Keratinocyte (primary cell): ENCODE measurements at regions not wholly inside any gene's neighbourhood (a gene's known extent, or its start where the extent isn't known, plus 50 kb on each side); places are given as distances from the start of the nearest gene placed in this dataset.

Experiments
- DNase-seq: peaks from one replicate; pipeline ENCODE4 v3.0.0-alpha.2; 2011; ENCODE audit warnings: low read depth, missing footprints, low spot score
- FAIRE-seq: peaks from 2 replicates; lab custom pipeline; 2011; peaks lifted over from hg19 to GRCh38; lab: Jason Lieb, UNC
- H2AFZ ChIP-seq: 2 replicates; pipeline ENCODE4 v1.6.0; 2012; ENCODE audit warnings: low read length, control low read depth, inconsistent platforms; ENCODE audit not compliant: control insufficient read depth
- H3K27ac ChIP-seq: 2 replicates; pipeline ENCODE4 v1.5.1; 2011; ENCODE audit warnings: low read length; ENCODE audit not compliant: control insufficient read depth, insufficient read depth
- H3K27me3 ChIP-seq: 3 replicates; pipeline ENCODE4 v1.6.0; 2011; ENCODE audit warnings: low read length; ENCODE audit not compliant: control insufficient read depth, insufficient read depth; ENCODE audit errors: extremely low read depth
- H3K36me3 ChIP-seq, 2 experiments: 2 replicates in 1 of 2; 3 replicates in 1 of 2; pipeline ENCODE4 v1.5.1; 2011; ENCODE audit warnings: low read length in 2 of 2, mild to moderate bottlenecking in 1 of 2; ENCODE audit not compliant: control insufficient read depth in 2 of 2, insufficient read depth in 2 of 2; ENCODE audit errors: extremely low read depth in 1 of 2
- H3K4me1 ChIP-seq: 3 replicates; pipeline ENCODE4 v1.5.1; 2011; ENCODE audit warnings: low read length; ENCODE audit not compliant: control insufficient read depth, insufficient read depth; ENCODE audit errors: extremely low read depth
- H3K4me2 ChIP-seq: 3 replicates; pipeline ENCODE4 v1.6.0; 2011; ENCODE audit warnings: low read depth, low read length; ENCODE audit not compliant: control insufficient read depth, insufficient read depth; ENCODE audit errors: extremely low read depth
- H3K4me3 ChIP-seq, 3 experiments: fragments of 200-600 bp in 1 of 3; sonication (generic) in 1 of 3; 2 replicates in 2 of 3; 3 replicates in 1 of 3; pipeline ENCODE4 v1.5.1; 2011 to 2016; ENCODE audit warnings: low read length in 3 of 3, mild to moderate bottlenecking in 3 of 3, control low read depth in 2 of 3, inconsistent platforms in 1 of 3, low read depth in 1 of 3, mixed read lengths in 1 of 3, mixed run types in 1 of 3, moderate library complexity in 1 of 3; ENCODE audit not compliant: control insufficient read depth in 2 of 3, insufficient read depth in 2 of 3; ENCODE audit errors: extremely low read depth in 1 of 3
- H3K79me2 ChIP-seq: 2 replicates; pipeline ENCODE4 v1.6.0; 2012; ENCODE audit warnings: low read length; ENCODE audit not compliant: control insufficient read depth, insufficient read depth
- H3K9ac ChIP-seq: 3 replicates; pipeline ENCODE4 v1.6.0; 2011; ENCODE audit warnings: low read length; ENCODE audit not compliant: control insufficient read depth, insufficient read depth; ENCODE audit errors: extremely low read depth
- H3K9me1 ChIP-seq: 3 replicates; pipeline ENCODE4 v1.6.0; 2011; ENCODE audit warnings: low read length; ENCODE audit not compliant: control insufficient read depth, insufficient read depth; ENCODE audit errors: extremely low read depth
- H3K9me3 ChIP-seq: 2 replicates; pipeline ENCODE4 v1.5.1; 2012; ENCODE audit warnings: low read depth, low read length; ENCODE audit not compliant: control insufficient read depth
- H4K20me1 ChIP-seq: 3 replicates; pipeline ENCODE4 v1.6.0; 2011; ENCODE audit warnings: low read length; ENCODE audit not compliant: control insufficient read depth, insufficient read depth; ENCODE audit errors: extremely low read depth
- CTCF ChIP-seq, 3 experiments: IDR thresholded peaks in 1 of 3; conservative IDR thresholded peaks in 1 of 3; optimal IDR thresholded peaks in 1 of 3; 2 replicates in 2 of 3; 3 replicates in 1 of 3; pipeline versions ENCODE3 to v1.5.1; 2011; ENCODE audit warnings: low read length in 3 of 3, mild to moderate bottlenecking in 3 of 3, moderate library complexity in 2 of 3, control low read depth in 1 of 3, inconsistent platforms in 1 of 3; ENCODE audit not compliant: insufficient read depth in 2 of 3; ENCODE audit errors: extremely low read depth in 1 of 3
- EZH2 ChIP-seq: IDR thresholded peaks from one replicate; pipeline ENCODE4 v1.6.1; 2012; ENCODE audit warnings: inconsistent platforms, mild to moderate bottlenecking, low read length, moderate library complexity
- dilution Hi-C: fragments of 300-500 bp; cut with MboI; formaldehyde crosslinking; loops from one replicate; pipeline ENCODE4 v1.7.0; 2020; ENCODE audit warnings: low sequenced_read_pairs; ENCODE audit not compliant: extremely low pct_ligation_motif_present

GRCh38 chr4:84167093-84167492 is 332.0 kb downstream of the NKX6-1 start:
- no peaks in the 10 kb centered on the region for H3K9me1 ChIP-seq
- no peak for TF ChIP-seq CTCF (optimal IDR thresholded peaks at IDR 0.05 in 1 of 3, IDR thresholded peaks at IDR 0.05 in 1 of 3, conservative IDR thresholded peaks at IDR 0.05 in 1 of 3; ENCODE audit: extremely low read depth in 1 of 3, insufficient read depth in 2 of 3, low read length in 3 of 3)
- TF ChIP-seq EZH2: no peak
- dilution Hi-C loops: no loop called here
- H3K9ac ChIP-seq: no peak overlapping the region
- no peaks in the 10 kb centered on the region for H3K9me3 ChIP-seq
- no peaks in the 10 kb centered on the region for H4K20me1 ChIP-seq
- no peaks in the 10 kb centered on the region for H3K79me2 ChIP-seq
- DNase-seq: no peak
- H3K4me1 ChIP-seq: no peaks in the 10 kb centered on the region
- no peak overlapping the region for H2AFZ ChIP-seq
- FAIRE-seq: no peak
- no peaks in the 10 kb centered on the region for H3K36me3 ChIP-seq
- H3K4me2 ChIP-seq: no peak overlapping the region
- H3K4me3 ChIP-seq: no peak overlapping the region
- peaks cover 6% of the 10 kb centered on the region for H3K27me3 ChIP-seq
- H3K27ac ChIP-seq: no peak overlapping the region

GRCh38 chr4:84166486-84166885 is 332.6 kb downstream of the NKX6-1 start:
- Histone ChIP-seq H3K4me1 (no peaks in the 10 kb centered on the region), H3K27ac (no peak overlapping the region), H3K9ac (no peak overlapping the region), H3K79me2 (no peaks in the 10 kb centered on the region), H3K4me2 (no peak overlapping the region), H3K4me3 (no peak overlapping the region), H2AFZ (no peak overlapping the region), H3K36me3 (no peaks in the 10 kb centered on the region), H3K9me3 (no peaks in the 10 kb centered on the region), H3K9me1 (no peaks in the 10 kb centered on the region), H4K20me1 (no peaks in the 10 kb centered on the region), H3K27me3 (peaks cover 6% of the 10 kb centered on the region)
- dilution Hi-C loops: no loop called here
- DNase-seq (no peak), FAIRE-seq (no peak)
- TF ChIP-seq EZH2 (no peak), CTCF (optimal IDR thresholded peaks at IDR 0.05 in 1 of 3, IDR thresholded peaks at IDR 0.05 in 1 of 3, conservative IDR thresholded peaks at IDR 0.05 in 1 of 3; ENCODE audit: extremely low read depth in 1 of 3, insufficient read depth in 2 of 3, low read length in 3 of 3) (no peak)
